ENCODE measurements at regions not wholly inside any gene's neighbourhood (a gene's known extent, or its start where the extent isn't known, plus 50 kb on each side); places are given as distances from the start of the nearest gene placed in this dataset.
A peak's percentile ranks its signal among the peaks of the same experiment; 100 is the strongest.
"Not testable (repeated sequence)": the region's sequence is repeated elsewhere in the genome, so short reads cannot be mapped to it uniquely, and the experiment has no call there.

GRCh38 chr2:59378127-59378526 lies 1137.0 kb upstream of the FANCL start:
- no peak for DNase-seq

DNA sequence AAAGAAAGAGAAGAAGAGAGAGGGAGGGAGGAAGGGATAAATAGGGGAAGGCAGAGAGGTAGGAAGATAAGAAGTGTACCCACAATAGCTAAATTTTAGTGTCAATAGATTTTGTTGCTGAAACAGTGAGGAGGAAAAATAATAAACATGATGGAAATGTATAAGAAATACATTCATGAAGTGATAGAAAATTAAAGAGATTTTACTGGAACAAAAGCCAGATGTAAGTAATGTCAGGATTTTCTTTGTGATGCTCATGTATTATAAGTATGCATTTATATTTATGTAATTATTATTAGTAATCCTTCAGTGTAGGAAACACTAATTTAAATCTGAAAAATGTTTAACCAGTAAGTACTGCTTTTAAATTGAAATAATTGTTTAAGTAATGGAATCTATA lies 1125.2 kb upstream of the FANCL start:
- DNase-seq = no peak

DNA sequence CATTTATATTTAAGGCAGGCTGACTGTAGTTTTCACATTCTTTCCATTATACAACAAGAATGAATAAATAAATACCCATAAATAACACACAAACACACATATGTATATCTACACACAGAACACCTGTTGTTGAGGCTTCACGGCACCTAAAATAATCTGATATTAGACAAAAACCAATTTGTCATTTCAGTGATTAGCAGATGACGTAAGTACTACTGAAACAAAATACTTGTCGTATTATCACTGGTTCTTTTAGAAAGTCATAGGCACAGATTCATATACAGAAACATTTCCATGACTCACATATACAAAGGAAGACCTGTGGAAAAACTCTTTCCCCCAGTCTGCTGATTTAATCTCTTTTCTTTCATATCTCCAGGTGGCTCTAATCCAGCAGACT lies 1113.4 kb upstream of the FANCL start:
- no peak for DNase-seq

- no peak for DNase-seq
These were observed 1112.3 kb upstream of the FANCL start for GRCh38 chr2:59353306-59353921.

DNA sequence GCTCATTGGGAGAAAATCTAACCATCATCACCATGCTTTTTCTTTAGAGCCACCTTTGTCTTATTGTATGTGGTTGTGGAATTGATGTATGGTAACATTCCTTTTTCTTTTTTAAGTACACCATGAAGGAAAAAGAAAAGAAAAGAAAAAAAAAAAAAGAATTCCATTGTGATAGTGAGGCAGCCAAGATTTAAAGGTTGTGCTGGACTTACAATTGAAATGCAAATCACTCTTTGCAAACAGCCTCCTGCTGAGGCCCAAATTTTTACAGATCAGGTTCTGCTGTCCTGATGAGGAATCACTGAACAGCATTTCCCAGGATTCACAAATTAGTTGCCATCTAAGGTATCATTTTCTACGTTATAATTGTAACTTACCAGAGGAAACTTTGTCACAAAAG lies 1101.0 kb upstream of the FANCL start:
- DNase-seq = no peak

DNA sequence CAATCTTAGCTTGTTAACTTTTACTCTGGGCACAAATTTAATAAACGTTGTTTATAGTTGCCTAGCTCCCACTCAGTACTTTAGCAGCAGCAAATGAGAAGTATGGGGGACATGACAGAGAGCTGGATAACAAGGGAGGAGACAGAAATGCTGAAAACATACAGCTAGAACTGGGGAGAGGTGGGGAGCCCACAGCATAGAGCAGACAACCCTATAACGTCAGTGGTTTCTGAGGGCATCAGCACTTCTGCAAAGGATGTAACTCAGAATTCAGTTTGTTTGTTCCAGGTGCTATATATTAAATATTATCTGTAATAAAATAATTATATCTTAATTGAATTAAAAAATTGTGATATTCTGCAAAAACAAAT lies 1098.7 kb upstream of the FANCL start:
- no peak for DNase-seq

- no peak for DNase-seq
These were observed 1098.2 kb upstream of the FANCL start for GRCh38 chr2:59339121-59339836.

- DNase-seq = no peak
These were observed 1091.9 kb upstream of the FANCL start for GRCh38 chr2:59333007-59333406.

DNA sequence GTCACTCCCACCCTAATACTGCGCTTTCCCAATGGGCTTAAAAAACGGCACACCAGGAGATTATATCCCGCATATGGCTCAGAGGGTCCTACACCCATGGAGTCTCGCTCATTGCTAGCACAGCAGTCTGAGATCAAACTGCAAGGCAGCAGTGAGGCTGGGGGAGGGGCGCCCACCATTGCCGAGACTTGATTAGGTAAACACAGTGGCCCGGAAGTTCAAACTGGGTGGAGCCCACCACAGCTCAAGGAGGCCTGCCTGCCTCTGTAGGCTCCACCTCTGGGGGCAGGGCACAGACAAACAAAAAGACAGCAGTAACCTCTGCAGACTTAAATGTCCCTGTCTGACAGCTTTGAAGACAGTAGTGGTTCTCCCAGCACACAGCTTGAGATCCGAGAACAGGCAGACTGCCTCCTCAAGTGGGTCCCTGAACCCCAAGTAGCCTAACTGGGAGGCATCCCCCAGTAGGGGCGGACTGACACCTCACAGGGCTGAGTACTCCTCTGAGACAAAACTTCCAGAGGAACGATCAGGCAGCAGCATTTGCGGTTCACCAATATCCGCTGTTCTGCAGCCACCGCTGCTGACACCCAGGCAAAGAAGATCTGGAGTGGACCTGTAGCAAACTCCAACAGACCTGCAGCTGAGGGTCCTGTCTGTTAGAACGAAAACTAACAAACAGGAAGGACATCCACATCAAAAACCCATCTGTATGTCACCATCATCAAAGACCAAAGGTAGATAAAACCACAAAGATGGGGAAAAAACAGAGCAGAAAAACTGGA lies 1085.6 kb upstream of the FANCL start:
- not testable (repeated sequence) for DNase-seq

DNA sequence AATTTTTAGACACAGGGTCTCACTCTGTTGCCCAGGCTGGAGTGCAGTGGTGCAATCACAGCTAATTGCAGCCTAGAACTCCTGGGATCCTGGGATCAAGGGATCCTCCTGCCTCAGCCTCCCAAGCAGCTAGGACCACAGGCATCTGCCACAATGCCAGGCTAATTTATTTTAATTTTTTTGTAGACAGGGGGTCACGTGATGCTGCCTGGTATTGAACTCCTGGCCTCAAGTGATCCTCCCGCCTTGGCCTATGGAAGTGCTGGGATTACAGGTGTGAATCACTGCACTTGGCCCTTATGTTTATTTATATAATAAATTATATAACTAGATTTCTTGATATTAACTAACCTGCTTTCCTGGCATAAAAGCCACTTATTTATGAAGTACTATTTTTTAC lies 1081.7 kb upstream of the FANCL start:
- no peak for DNase-seq

GRCh38 chr2:59322005-59322404 lies 1080.9 kb upstream of the FANCL start:
- no peak for DNase-seq

GRCh38 chr2:59314031-59314766 lies 1073.1 kb upstream of the FANCL start:
- no peak for DNase-seq

GRCh38 chr2:59312967-59313940 lies 1072.1 kb upstream of the FANCL start:
- DNase-seq = no peak

- no peak for DNase-seq
These were observed 1070.9 kb upstream of the FANCL start for GRCh38 chr2:59312029-59312428.

GRCh38 chr2:59308108-59308507 lies 1067.0 kb upstream of the FANCL start:
- DNase-seq = no peak

- DNase-seq = no peak
These were observed 1066.1 kb upstream of the FANCL start for GRCh38 chr2:59307196-59307595.

GRCh38 chr2:59303272-59303671 lies 1062.1 kb upstream of the FANCL start:
- no peak for DNase-seq

DNA sequence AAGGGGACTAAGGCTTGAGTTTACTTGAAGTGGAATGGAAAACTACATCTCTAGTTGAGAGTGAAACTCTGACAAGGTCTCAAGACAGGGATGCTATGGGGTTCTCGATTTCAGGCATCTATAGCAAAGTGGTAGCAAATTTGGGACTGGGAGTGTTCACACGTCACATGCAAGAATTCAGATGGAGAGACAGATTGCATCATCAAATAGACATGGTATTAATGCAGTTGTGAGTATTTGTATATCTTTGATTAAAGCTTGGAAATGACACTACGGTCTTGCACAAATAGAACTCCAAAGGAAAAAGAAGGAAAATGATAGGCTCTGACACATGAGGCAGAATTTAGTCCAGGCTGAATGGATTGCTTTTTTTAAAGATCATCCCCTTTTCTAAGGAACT lies 1061.6 kb upstream of the FANCL start:
- no peak for DNase-seq

GRCh38 chr2:59301466-59302402 lies 1060.6 kb upstream of the FANCL start:
- DNase-seq = peak; percentile 90

DNA sequence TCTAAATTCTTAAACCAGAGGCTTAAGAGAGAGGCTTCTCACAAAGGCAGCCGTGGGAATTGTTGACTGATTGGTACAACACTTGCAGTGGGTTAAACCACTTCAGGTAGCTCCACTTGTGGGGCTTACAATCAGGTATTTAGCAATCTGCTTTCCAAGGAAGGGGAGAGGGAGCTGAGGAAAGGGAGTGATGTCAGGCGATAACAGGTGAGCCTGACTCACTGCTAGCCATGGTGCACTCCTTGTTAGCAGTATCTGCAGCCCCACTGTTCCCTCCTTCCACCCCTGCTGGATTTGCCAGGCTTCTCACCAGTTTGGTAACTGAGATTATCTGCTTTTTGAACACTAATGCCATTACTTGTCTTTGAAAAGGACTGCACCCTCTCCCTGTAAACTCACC lies 1056.7 kb upstream of the FANCL start:
- no peak for DNase-seq

DNA sequence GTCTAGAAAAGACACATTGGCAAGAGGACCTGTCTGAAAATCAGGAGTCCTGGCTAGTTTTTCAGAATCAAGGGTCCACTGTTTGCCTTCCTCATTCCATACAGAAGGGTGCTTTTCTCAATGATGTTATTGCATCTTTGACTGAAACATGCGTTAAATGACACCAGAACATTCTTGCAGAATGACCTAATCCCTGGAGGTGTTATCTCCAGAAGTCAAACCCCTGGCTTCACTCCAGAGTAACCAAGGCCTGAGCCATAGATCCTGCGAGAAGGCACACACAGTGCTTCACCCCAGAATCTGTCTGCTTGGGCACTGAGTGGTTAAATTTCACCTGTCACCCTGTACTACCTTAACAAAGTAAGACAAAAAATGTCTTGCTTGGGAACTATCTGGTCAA lies 1055.2 kb upstream of the FANCL start:
- peak; percentile 3 for DNase-seq
